Keratinocyte (primary cell): ENCODE measurements at regions not wholly inside any gene's neighbourhood (a gene's known extent, or its start where the extent isn't known, plus 50 kb on each side); places are given as distances from the start of the nearest gene placed in this dataset.

Source experiments
- DNase-seq: peaks from one replicate; pipeline ENCODE4 v3.0.0-alpha.2; 2011; ENCODE audit warnings: low read depth, missing footprints, low spot score
- FAIRE-seq: peaks from 2 replicates; lab custom pipeline; 2011; peaks lifted over from hg19 to GRCh38; lab: Jason Lieb, UNC
- H2AFZ ChIP-seq: 2 replicates; pipeline ENCODE4 v1.6.0; 2012; ENCODE audit warnings: low read length, control low read depth, inconsistent platforms; ENCODE audit not compliant: control insufficient read depth
- H3K27ac ChIP-seq: 2 replicates; pipeline ENCODE4 v1.5.1; 2011; ENCODE audit warnings: low read length; ENCODE audit not compliant: control insufficient read depth, insufficient read depth
- H3K27me3 ChIP-seq: 3 replicates; pipeline ENCODE4 v1.6.0; 2011; ENCODE audit warnings: low read length; ENCODE audit not compliant: control insufficient read depth, insufficient read depth; ENCODE audit errors: extremely low read depth
- H3K36me3 ChIP-seq, 2 experiments: 2 replicates in 1 of 2; 3 replicates in 1 of 2; pipeline ENCODE4 v1.5.1; 2011; ENCODE audit warnings: low read length in 2 of 2, mild to moderate bottlenecking in 1 of 2; ENCODE audit not compliant: control insufficient read depth in 2 of 2, insufficient read depth in 2 of 2; ENCODE audit errors: extremely low read depth in 1 of 2
- H3K4me1 ChIP-seq: 3 replicates; pipeline ENCODE4 v1.5.1; 2011; ENCODE audit warnings: low read length; ENCODE audit not compliant: control insufficient read depth, insufficient read depth; ENCODE audit errors: extremely low read depth
- H3K4me2 ChIP-seq: 3 replicates; pipeline ENCODE4 v1.6.0; 2011; ENCODE audit warnings: low read depth, low read length; ENCODE audit not compliant: control insufficient read depth, insufficient read depth; ENCODE audit errors: extremely low read depth
- H3K4me3 ChIP-seq, 3 experiments: fragments of 200-600 bp in 1 of 3; sonication (generic) in 1 of 3; 2 replicates in 2 of 3; 3 replicates in 1 of 3; pipeline ENCODE4 v1.5.1; 2011 to 2016; ENCODE audit warnings: low read length in 3 of 3, mild to moderate bottlenecking in 3 of 3, control low read depth in 2 of 3, inconsistent platforms in 1 of 3, low read depth in 1 of 3, mixed read lengths in 1 of 3, mixed run types in 1 of 3, moderate library complexity in 1 of 3; ENCODE audit not compliant: control insufficient read depth in 2 of 3, insufficient read depth in 2 of 3; ENCODE audit errors: extremely low read depth in 1 of 3
- H3K79me2 ChIP-seq: 2 replicates; pipeline ENCODE4 v1.6.0; 2012; ENCODE audit warnings: low read length; ENCODE audit not compliant: control insufficient read depth, insufficient read depth
- H3K9ac ChIP-seq: 3 replicates; pipeline ENCODE4 v1.6.0; 2011; ENCODE audit warnings: low read length; ENCODE audit not compliant: control insufficient read depth, insufficient read depth; ENCODE audit errors: extremely low read depth
- H3K9me1 ChIP-seq: 3 replicates; pipeline ENCODE4 v1.6.0; 2011; ENCODE audit warnings: low read length; ENCODE audit not compliant: control insufficient read depth, insufficient read depth; ENCODE audit errors: extremely low read depth
- H3K9me3 ChIP-seq: 2 replicates; pipeline ENCODE4 v1.5.1; 2012; ENCODE audit warnings: low read depth, low read length; ENCODE audit not compliant: control insufficient read depth
- H4K20me1 ChIP-seq: 3 replicates; pipeline ENCODE4 v1.6.0; 2011; ENCODE audit warnings: low read length; ENCODE audit not compliant: control insufficient read depth, insufficient read depth; ENCODE audit errors: extremely low read depth
- EZH2 ChIP-seq: IDR thresholded peaks from one replicate; pipeline ENCODE4 v1.6.1; 2012; ENCODE audit warnings: inconsistent platforms, mild to moderate bottlenecking, low read length, moderate library complexity
- dilution Hi-C: fragments of 300-500 bp; cut with MboI; formaldehyde crosslinking; loops from one replicate; pipeline ENCODE4 v1.7.0; 2020; ENCODE audit warnings: low sequenced_read_pairs; ENCODE audit not compliant: extremely low pct_ligation_motif_present
- TF ChIP-seq, protein P1 (sequence below), 3 experiments: IDR thresholded peaks in 1 of 3; conservative IDR thresholded peaks in 1 of 3; optimal IDR thresholded peaks in 1 of 3; 2 replicates in 2 of 3; 3 replicates in 1 of 3; pipeline versions ENCODE3 to v1.5.1; 2011; ENCODE audit warnings: low read length in 3 of 3, mild to moderate bottlenecking in 3 of 3, moderate library complexity in 2 of 3, control low read depth in 1 of 3, inconsistent platforms in 1 of 3; ENCODE audit not compliant: insufficient read depth in 2 of 3; ENCODE audit errors: extremely low read depth in 1 of 3

DNA sequence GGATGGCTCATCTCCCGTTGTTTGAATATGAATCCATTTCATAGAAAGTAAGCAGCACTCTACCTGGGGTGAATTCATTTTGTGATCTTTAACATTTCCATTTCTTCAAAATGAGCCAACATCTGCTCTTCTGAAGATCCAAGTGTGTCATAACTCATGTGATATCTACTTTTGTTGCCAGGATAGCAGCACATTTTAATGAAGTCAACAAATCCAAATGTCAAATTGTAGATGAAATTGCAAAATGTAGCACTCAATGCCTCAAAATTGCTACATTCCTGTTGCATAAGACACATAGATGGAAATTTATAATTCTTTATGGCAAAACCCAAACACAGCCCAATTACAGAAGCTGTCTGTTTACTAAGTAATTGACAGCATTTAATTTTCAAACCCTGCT is 360.7 kb downstream of the TMX3 start:
- Histone ChIP-seq H3K36me3 (no peaks in the 10 kb centered on the region), H3K9me1 (no peaks in the 10 kb centered on the region), H3K9ac (no peak overlapping the region), H3K27ac (no peak overlapping the region), H3K4me2 (no peak overlapping the region), H2AFZ (no peak overlapping the region), H4K20me1 (no peaks in the 10 kb centered on the region), H3K4me3 (no peak overlapping the region), H3K4me1 (no peaks in the 10 kb centered on the region), H3K27me3 (no peaks in the 10 kb centered on the region), H3K9me3 (no peaks in the 10 kb centered on the region), H3K79me2 (no peaks in the 10 kb centered on the region)
- FAIRE-seq: no peak
- no peak for TF ChIP-seq EZH2
- TF ChIP-seq, protein P1, sequence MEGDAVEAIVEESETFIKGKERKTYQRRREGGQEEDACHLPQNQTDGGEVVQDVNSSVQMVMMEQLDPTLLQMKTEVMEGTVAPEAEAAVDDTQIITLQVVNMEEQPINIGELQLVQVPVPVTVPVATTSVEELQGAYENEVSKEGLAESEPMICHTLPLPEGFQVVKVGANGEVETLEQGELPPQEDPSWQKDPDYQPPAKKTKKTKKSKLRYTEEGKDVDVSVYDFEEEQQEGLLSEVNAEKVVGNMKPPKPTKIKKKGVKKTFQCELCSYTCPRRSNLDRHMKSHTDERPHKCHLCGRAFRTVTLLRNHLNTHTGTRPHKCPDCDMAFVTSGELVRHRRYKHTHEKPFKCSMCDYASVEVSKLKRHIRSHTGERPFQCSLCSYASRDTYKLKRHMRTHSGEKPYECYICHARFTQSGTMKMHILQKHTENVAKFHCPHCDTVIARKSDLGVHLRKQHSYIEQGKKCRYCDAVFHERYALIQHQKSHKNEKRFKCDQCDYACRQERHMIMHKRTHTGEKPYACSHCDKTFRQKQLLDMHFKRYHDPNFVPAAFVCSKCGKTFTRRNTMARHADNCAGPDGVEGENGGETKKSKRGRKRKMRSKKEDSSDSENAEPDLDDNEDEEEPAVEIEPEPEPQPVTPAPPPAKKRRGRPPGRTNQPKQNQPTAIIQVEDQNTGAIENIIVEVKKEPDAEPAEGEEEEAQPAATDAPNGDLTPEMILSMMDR (optimal IDR thresholded peaks at IDR 0.05 in 1 of 3, IDR thresholded peaks at IDR 0.05 in 1 of 3, conservative IDR thresholded peaks at IDR 0.05 in 1 of 3; ENCODE audit: extremely low read depth in 1 of 3, insufficient read depth in 2 of 3, low read length in 3 of 3): no peak
- no peak for DNase-seq
- dilution Hi-C loops: no loop called here

DNA sequence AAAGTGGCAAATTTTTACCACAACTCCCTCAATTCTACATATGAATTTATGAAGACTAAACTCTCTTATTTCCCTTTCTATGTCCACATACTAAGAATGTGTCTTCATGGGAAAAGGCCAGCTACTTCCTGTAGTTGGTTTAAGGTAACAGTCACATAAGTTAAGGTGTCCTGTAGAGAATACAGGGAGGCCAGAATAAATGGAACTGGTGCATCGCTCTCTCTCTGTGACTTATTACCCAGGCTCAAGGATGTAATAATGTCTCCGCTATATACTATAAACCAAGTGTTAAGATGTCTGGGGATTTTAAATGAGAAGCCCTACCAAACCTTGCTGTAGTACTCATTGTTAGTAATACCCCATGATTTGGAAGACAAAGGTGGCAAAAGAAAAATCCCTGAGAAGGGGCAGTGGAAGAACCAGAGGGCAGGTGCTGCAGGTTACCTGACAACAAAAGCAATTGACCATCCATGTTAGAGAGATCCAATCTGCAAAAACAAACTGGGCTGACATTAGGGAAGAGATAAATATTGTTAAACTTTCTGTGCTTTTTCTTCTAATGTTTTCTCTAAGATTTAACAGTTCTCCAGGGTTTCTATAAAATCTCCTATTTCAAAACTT is 372.8 kb downstream of the TMX3 start:
- H4K20me1 ChIP-seq: no peaks in the 10 kb centered on the region
- FAIRE-seq: no peak
- no peaks in the 10 kb centered on the region for H3K36me3 ChIP-seq
- no peak for DNase-seq
- no peak for TF ChIP-seq EZH2
- TF ChIP-seq, protein P1 (optimal IDR thresholded peaks at IDR 0.05 in 1 of 3, IDR thresholded peaks at IDR 0.05 in 1 of 3, conservative IDR thresholded peaks at IDR 0.05 in 1 of 3; ENCODE audit: extremely low read depth in 1 of 3, insufficient read depth in 2 of 3, low read length in 3 of 3): no peak
- no peaks in the 10 kb centered on the region for H3K9me1 ChIP-seq
- no peak overlapping the region for H2AFZ ChIP-seq
- no peak overlapping the region for H3K4me3 ChIP-seq
- no peak overlapping the region for H3K27ac ChIP-seq
- no peaks in the 10 kb centered on the region for H3K79me2 ChIP-seq
- no peaks in the 10 kb centered on the region for H3K9me3 ChIP-seq
- dilution Hi-C loops: no loop called here
- H3K9ac ChIP-seq: no peak overlapping the region
- no peaks in the 10 kb centered on the region for H3K27me3 ChIP-seq
- no peak overlapping the region for H3K4me2 ChIP-seq
- H3K4me1 ChIP-seq: no peaks in the 10 kb centered on the region
